ENCODE measurements at regions not wholly inside any gene's neighbourhood (a gene's known extent, or its start where the extent isn't known, plus 50 kb on each side); places are given as distances from the start of the nearest gene placed in this dataset.
A peak's percentile ranks its signal among the peaks of the same experiment; 100 is the strongest.

DNA sequence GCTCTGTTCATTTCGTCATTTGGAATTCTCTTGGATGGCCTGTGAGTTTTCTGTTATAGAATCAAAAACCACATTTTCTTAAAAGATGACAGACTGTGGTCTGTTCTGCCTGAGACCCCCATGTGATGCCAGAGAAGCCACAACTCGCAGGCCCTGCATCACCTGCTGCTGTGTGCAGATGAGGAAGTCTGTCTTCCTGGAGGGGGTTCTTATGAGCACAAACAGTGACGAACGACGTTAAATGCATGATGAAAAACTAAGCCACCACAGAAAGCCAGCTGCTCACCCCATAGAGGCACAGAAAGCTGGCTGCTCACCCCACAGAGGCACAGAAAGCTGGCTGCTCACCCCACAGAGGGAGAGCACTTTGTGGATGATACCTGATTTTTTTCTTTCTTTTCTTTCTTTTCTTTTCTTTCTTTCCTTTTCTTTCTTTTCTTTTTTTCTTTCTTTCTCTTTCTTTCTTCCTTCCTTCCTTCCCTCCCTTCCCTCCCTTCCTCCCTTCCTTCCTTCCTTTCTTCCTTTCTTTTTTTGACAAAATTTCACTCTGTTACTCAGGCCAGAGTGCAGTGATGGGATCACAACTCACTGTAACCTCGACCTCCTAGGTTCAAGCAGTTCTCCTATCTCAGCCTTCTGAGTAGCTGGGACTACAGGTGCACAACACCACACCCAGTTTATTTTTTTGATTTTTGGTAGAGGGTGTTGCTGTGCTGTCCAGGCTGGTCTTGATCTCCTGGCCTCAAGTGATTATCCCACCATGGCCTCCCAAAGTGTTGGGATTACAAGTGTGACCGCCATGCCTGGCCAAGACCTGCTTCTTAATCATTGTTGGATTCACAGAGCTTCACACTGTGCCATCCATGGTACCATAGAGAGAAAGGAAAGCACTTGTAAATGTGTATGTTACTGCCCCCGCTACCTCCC, 1191.4 kb downstream of the UQCRFS1 start:
- no peak overlapping the region for H2BK120ac ChIP-seq (ENCODE audit: low read depth, low read length, poor library complexity, severe bottlenecking)
- TF ChIP-seq, protein P1, sequence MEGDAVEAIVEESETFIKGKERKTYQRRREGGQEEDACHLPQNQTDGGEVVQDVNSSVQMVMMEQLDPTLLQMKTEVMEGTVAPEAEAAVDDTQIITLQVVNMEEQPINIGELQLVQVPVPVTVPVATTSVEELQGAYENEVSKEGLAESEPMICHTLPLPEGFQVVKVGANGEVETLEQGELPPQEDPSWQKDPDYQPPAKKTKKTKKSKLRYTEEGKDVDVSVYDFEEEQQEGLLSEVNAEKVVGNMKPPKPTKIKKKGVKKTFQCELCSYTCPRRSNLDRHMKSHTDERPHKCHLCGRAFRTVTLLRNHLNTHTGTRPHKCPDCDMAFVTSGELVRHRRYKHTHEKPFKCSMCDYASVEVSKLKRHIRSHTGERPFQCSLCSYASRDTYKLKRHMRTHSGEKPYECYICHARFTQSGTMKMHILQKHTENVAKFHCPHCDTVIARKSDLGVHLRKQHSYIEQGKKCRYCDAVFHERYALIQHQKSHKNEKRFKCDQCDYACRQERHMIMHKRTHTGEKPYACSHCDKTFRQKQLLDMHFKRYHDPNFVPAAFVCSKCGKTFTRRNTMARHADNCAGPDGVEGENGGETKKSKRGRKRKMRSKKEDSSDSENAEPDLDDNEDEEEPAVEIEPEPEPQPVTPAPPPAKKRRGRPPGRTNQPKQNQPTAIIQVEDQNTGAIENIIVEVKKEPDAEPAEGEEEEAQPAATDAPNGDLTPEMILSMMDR (conservative IDR thresholded peaks at IDR 0.05) = no peak
- H4K8ac ChIP-seq (replicated peaks; ENCODE audit: insufficient read length, low read depth, low read length) = no peak overlapping the region
- H2AK5ac ChIP-seq (ENCODE audit: insufficient read length, low read length) = no peak overlapping the region
- H2BK15ac ChIP-seq (ENCODE audit: low read depth, low read length) = no peak overlapping the region
- peak overlapping the region in 1 of 3 experiments; percentile 34; a peak in 1 of 7 replicates for H3K27ac Mint-ChIP-seq
- no peak overlapping the region for H3K56ac ChIP-seq (ENCODE audit: insufficient read length, low read depth, low read length)
- H3K27me3 ChIP-seq (ENCODE audit: insufficient read depth, low read length) = peaks cover 2% of the 10 kb centered on the region; the same call in 1 of the 2 replicates
- H3K79me2 ChIP-seq (ENCODE audit: insufficient read depth, low read length) = no peaks in the 10 kb centered on the region
- H3K27me3 Mint-ChIP-seq (ENCODE audit: low read depth) = no peaks in the 10 kb centered on the region
- H2AFZ ChIP-seq (ENCODE audit: low read length) = no peak overlapping the region
- H4K91ac ChIP-seq (ENCODE audit: insufficient read length, low read depth, low read length) = no peak overlapping the region
- H3K9me3 ChIP-seq (ENCODE audit: control insufficient read depth, low read depth, low read length) = no peaks in the 10 kb centered on the region
- no peak overlapping the region for H3K4me3 Mint-ChIP-seq
- no peak overlapping the region for H3K4ac ChIP-seq (ENCODE audit: low read depth, low read length)
- no peak overlapping the region for H4K5ac ChIP-seq (ENCODE audit: insufficient read length, low read depth, low read length)
- peaks cover 0 to 3% of the 10 kb centered on the region in 2 experiments; a peak in 2 of 5 replicates for H3K9me3 Mint-ChIP-seq
- H2BK20ac ChIP-seq (ENCODE audit: low read depth, low read length, poor library complexity, severe bottlenecking) = no peak overlapping the region
- no peaks in the 10 kb centered on the region for H3K79me1 ChIP-seq (ENCODE audit: insufficient read depth, low read depth, low read length, poor library complexity, severe bottlenecking)
- DNase-seq = no peak
- H3K27ac ChIP-seq (ENCODE audit: insufficient read length, low read depth, low read length) = no peak overlapping the region
- no peak overlapping the region for H2BK5ac ChIP-seq (ENCODE audit: insufficient read length, low read length)
- peaks cover 3% of the 10 kb centered on the region for H3K23me2 ChIP-seq (ENCODE audit: insufficient read length, low read depth, low read length, poor library complexity, severe bottlenecking)
- H4K20me1 ChIP-seq (ENCODE audit: control insufficient read depth, insufficient read depth, insufficient read length) = no peaks in the 10 kb centered on the region
- H3K23ac ChIP-seq (ENCODE audit: insufficient read length, low read depth, low read length) = no peak overlapping the region
- no peak overlapping the region for H3K9ac ChIP-seq (ENCODE audit: extremely low read depth, insufficient read length, low read length)
- H3K18ac ChIP-seq (ENCODE audit: insufficient read length, low read depth, low read length) = no peak overlapping the region
- H3K4me1 Mint-ChIP-seq = peaks cover 25 to 30% of the 10 kb centered on the region in 2 experiments
- no peaks in the 10 kb centered on the region; a peak in 1 of 7 replicates for H3K36me3 Mint-ChIP-seq (ENCODE audit: insufficient read depth in 1 of 3, low read depth in 3 of 3)
- H3K4me2 ChIP-seq (ENCODE audit: insufficient read depth, insufficient read length, low read length) = no peak overlapping the region
- no CpG with 5 or more reads among the region's 8 CpGs for WGBS (ENCODE audit: extremely low coverage, insufficient read length, low lambda C conversion rate)
- H3T11ph ChIP-seq (ENCODE audit: low read length) = no peak overlapping the region
- no peaks in the 10 kb centered on the region; the same call in 1 of the 2 replicates for H3K4me1 ChIP-seq (ENCODE audit: insufficient read depth, low read length)
- no peak overlapping the region for H2BK12ac ChIP-seq (ENCODE audit: insufficient read length, low read depth, low read length)
- H3K14ac ChIP-seq (ENCODE audit: insufficient read depth, low read length) = no peak overlapping the region
